ENCODE measurements at regions not wholly inside any gene's neighbourhood (a gene's known extent, or its start where the extent isn't known, plus 50 kb on each side); places are given as distances from the start of the nearest gene placed in this dataset.

- Histone ChIP-seq H3K36me3 (no peaks in the 10 kb centered on the region), H3K9me3 (no peaks in the 10 kb centered on the region), H3K4me1 (no peaks in the 10 kb centered on the region), H3K27me3 (peaks cover 0 to 9% (median 3%) of the 10 kb centered on the region in 3 donors), H3K4me3 (no peak overlapping the region), H3K27ac (no peak overlapping the region)
- DNase-seq (no peak), ATAC-seq (no peak)
- intact Hi-C loops (cut with DNase I; ENCODE audit: low total_unique reads) (no loop called here), in situ Hi-C loops (cut with MboI; ENCODE audit: low sequenced_read_pairs in 4 of 4) (no loop called here)
- no peak for TF ChIP-seq POLR2A (IDR thresholded peaks at IDR 0.05)
- TF ChIP-seq, protein P1, sequence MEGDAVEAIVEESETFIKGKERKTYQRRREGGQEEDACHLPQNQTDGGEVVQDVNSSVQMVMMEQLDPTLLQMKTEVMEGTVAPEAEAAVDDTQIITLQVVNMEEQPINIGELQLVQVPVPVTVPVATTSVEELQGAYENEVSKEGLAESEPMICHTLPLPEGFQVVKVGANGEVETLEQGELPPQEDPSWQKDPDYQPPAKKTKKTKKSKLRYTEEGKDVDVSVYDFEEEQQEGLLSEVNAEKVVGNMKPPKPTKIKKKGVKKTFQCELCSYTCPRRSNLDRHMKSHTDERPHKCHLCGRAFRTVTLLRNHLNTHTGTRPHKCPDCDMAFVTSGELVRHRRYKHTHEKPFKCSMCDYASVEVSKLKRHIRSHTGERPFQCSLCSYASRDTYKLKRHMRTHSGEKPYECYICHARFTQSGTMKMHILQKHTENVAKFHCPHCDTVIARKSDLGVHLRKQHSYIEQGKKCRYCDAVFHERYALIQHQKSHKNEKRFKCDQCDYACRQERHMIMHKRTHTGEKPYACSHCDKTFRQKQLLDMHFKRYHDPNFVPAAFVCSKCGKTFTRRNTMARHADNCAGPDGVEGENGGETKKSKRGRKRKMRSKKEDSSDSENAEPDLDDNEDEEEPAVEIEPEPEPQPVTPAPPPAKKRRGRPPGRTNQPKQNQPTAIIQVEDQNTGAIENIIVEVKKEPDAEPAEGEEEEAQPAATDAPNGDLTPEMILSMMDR (IDR thresholded peaks at IDR 0.05 in 4 of 5, conservative IDR thresholded peaks at IDR 0.05 in 1 of 5) = no peak
Observed at GRCh38 chr9:136596630-136597031, 50.8 kb upstream of the NOTCH1 start.

GRCh38 chr9:136596217-136596616 lies 50.4 kb upstream of the NOTCH1 start:
- intact Hi-C loops (cut with DNase I; ENCODE audit: low total_unique reads) = no loop called here

DNA sequence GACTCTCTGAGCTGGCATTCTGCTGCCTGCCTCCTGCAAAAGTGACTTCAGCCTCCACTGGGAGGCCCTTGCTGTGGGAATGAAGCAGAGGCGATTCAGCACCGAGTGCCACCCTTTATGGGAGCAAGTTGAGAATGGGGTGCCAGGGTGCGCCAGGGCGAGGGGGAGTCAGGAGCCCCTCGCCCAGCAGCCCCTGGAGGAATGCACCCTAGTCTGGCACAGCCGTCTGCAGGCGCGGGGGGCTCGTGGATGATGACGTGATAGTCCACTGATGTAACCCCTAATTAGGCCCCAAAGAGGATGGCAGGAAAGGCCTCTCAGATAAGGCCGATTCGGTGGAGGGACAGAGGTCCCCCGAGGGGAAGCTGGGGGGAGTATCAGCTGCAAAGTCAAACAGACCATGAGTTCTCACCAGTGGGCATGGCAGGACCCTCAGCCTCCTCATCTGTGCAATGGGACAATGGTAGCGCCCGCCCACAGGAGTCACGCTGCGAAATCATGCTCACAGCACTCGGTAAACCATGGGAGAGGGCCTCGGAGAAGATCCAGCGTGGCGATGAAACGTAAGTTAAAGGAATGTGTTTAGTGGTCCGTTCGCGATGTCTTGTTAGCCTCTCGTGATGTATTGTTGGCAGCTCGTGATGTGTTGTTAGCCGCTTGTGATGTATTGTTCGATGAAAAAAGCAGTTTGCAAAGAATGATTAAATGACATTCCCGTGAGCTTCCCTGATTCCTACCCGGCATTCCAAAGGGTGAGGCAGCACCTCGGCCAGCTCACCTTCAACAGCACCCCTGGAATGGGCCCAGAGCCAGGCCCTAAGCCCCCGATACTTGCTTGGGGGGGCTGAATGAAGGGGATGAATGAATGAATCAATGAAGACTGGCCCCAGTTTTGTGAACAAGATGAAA lies 49.7 kb upstream of the NOTCH1 start:
- Histone ChIP-seq H3K27ac (no peak overlapping the region), H3K4me3 (no peak overlapping the region), H3K36me3 (no peaks in the 10 kb centered on the region), H3K9me3 (no peaks in the 10 kb centered on the region), H3K27me3 (peaks cover 0 to 9% (median 3%) of the 10 kb centered on the region in 3 donors), H3K4me1 (no peaks in the 10 kb centered on the region)
- in situ Hi-C loops (cut with MboI; ENCODE audit: low sequenced_read_pairs in 4 of 4) = no loop called here
- no peak for ATAC-seq
- no peak for DNase-seq
- TF ChIP-seq, protein P1 (IDR thresholded peaks at IDR 0.05 in 4 of 5, conservative IDR thresholded peaks at IDR 0.05 in 1 of 5) = no peak
- no peak for TF ChIP-seq POLR2A (IDR thresholded peaks at IDR 0.05)
- intact Hi-C loops (cut with DNase I; ENCODE audit: low total_unique reads) = no loop called here

More at GRCh38 chr9:136596217-136596616, 50.4 kb upstream of the NOTCH1 start:
- Histone ChIP-seq H3K27ac (no peak overlapping the region), H3K27me3 (peaks cover 0 to 9% (median 3%) of the 10 kb centered on the region in 3 donors), H3K9me3 (no peaks in the 10 kb centered on the region), H3K4me3 (no peak overlapping the region), H3K36me3 (no peaks in the 10 kb centered on the region), H3K4me1 (no peaks in the 10 kb centered on the region)
- DNase-seq (no peak), ATAC-seq (no peak)
- TF ChIP-seq, protein P1 (IDR thresholded peaks at IDR 0.05 in 4 of 5, conservative IDR thresholded peaks at IDR 0.05 in 1 of 5) = no peak
- no peak for TF ChIP-seq POLR2A (IDR thresholded peaks at IDR 0.05)
- in situ Hi-C loops (cut with MboI; ENCODE audit: low sequenced_read_pairs in 4 of 4) = no loop called here
